NCI-H2196 (cell line): ENCODE measurements at regions not wholly inside any gene's neighbourhood (a gene's known extent, or its start where the extent isn't known, plus 50 kb on each side); places are given as distances from the start of the nearest gene placed in this dataset.
"Not testable (repeated sequence)": the region's sequence is repeated elsewhere in the genome, so short reads cannot be mapped to it uniquely, and the experiment has no call there.

Source experiments
- DNase-seq: peaks from one replicate; lab custom pipeline; 2025; ENCODE audit not compliant: unreplicated experiment; lab: John Stamatoyannopoulos, UW

- DNase-seq = no peak
Observed at GRCh38 chr12:62044450-62045135, 215.6 kb upstream of the USP15 start.

DNA sequence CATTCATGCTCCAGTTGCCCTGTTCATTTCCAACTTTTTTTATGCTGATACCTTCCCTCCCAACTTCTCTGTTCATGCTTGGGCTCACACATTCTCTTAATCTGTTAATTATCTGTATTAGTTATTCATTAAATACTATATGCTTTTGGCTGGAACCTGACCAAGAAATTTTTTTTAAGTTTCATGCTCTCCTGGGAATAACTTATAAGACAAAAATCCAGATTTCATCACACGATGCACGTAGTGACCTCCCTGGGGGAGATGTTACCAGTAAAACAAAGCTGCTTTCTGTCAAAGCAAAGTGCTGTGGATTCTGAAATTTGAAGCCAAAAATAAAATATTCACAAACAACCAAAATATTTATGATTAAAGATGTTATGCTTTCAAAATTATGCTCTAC is 215.0 kb upstream of the USP15 start:
- no peak for DNase-seq

- DNase-seq = no peak
Observed at GRCh38 chr12:62050785-62051184, 209.4 kb upstream of the USP15 start.

- no peak for DNase-seq
Observed at GRCh38 chr12:62069976-62070375, 190.2 kb upstream of the USP15 start.

- DNase-seq = not testable (repeated sequence)
Observed at GRCh38 chr12:62073236-62073635, 187.0 kb upstream of the USP15 start.

- no peak for DNase-seq
Observed at GRCh38 chr12:62075870-62076269, 184.3 kb upstream of the USP15 start.

- DNase-seq = no peak
Observed at GRCh38 chr12:62078020-62078419, 182.2 kb upstream of the USP15 start.

GRCh38 chr12:62082448-62082847 is 177.8 kb upstream of the USP15 start:
- DNase-seq = no peak

DNA sequence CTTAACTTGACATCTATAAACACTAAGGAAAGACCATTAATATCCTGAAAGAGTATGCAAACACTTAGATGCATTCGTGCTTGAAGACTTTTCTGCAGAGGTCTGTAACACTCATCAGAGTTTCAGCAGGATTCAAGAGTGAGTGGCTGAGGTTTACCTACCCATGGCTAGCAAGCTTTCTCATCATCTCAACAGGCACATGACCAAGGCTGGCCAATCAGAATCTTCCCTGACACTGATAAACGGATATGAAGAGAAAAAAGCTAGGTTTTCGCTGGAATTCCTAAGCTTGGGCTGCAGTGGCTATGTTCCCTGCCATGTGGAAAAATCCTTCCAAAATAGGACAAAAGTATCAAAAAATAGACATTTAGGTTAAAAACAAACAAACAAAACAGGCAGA is 162.1 kb upstream of the USP15 start:
- DNase-seq = no peak

DNA sequence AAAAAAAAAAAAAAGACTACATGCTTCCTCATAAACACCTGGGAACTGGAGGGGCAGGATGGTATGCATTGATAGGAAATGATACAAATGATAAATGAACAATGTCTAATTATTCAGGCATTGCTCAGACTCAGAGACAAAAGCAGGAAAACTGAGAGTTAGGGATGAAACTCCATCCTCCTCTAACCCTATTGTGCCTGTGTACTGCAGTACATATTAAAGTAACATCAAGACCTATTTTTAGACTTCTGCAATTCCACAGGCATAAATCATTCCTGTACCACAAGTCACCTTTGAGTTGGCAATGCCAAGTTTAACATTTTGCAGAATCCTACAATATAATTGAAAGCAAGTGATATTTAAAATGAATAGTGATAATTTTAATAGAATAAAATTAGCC is 156.5 kb upstream of the USP15 start:
- DNase-seq = no peak

DNA sequence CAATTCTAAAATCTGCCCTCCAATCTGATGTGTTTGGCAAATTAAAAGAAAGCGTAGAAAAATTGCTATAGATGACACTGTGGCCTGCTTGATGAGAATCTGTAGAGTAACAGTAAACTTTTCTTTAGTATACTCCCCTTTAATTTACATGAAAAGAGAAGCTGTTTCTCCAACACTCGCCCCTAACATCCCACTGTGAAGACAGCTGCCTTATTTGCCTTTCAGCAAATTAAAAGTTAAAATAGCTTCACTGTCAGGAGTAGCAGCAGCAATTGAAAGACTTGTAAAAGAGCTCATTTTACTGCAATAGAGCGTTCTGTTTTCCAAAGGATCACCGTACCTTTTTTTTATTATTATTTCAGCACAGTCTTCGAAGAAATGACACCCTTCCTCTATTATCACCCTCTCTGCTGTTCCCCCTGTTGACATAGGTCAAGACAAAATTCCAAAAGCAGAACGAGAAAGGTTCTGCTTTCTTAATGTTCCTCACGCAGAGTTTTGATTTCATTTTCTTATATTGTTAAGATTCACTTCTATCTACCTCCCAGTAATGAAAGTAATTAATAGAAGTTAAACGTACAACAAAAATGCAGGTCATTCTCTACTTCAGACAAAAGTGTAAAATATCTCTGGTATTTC is 153.5 kb upstream of the USP15 start:
- no peak for DNase-seq

- no peak for DNase-seq
Observed at GRCh38 chr12:62113366-62114011, 146.7 kb upstream of the USP15 start.

DNA sequence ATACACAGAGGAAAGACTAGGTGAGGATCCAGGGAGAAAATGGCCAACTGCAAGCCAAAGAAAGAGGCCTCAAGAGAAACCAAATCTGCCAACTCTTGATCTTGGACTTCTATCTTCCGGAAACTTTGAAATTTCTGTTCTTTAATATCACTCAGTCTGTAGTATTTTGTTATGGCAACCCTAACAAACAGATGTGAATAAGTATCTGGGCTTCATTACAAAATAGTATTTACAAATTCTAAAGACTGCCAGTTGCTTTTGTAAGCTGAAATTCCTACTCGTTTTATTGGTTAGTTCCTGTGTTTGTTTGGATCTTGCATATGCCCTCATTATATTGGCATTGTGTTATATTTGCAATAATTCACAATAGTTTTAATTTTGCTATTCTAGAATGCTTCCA is 143.2 kb upstream of the USP15 start:
- DNase-seq = no peak

GRCh38 chr12:62123721-62124203 is 136.4 kb upstream of the USP15 start:
- peak; percentile 22 for DNase-seq

DNA sequence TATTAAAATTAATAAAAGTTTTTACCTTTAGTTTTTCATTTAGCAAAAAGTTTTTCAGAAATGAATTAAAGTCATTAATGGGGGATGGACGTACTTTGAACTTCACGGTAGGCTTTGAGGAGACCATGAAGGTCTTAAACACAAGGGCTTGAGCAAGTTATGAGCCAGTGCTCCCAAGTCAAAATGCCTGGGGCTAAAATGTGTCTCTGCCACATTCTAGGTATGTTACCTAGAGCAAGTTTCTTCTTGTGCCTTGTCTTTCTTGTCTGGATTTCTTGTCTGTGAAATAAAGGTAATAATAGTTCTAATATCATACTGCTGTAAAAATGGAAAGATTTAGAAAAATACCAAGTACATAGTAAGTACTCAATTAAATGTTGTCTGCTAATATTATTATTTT is 132.7 kb upstream of the USP15 start:
- DNase-seq = no peak

- no peak for DNase-seq
Observed at GRCh38 chr12:62128175-62128975, 131.8 kb upstream of the USP15 start.

DNA sequence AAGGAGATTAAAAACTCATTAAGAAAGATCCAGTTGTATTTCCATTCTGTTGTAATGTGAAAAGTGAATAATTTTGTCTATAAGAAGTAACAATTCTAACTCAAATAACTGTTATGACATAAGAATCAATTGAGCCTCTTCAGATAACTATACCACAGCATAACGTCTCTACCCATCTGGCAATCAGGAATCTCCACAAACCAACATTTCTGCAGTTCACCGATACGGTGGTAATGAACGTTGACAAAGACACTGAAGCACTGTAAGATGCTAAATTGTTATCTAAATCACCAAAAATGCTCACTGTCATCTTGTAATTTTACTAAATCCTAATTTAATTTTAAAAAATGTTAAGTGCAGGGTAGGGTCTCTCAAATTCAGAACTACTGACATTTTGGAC is 130.9 kb upstream of the USP15 start:
- no peak for DNase-seq

GRCh38 chr12:62130402-62130801 is 129.8 kb upstream of the USP15 start:
- no peak for DNase-seq

- DNase-seq = no peak
Observed at GRCh38 chr12:62130834-62131552, 129.2 kb upstream of the USP15 start.

- no peak for DNase-seq
Observed at GRCh38 chr12:62133440-62133839, 126.8 kb upstream of the USP15 start.
